ENCODE measurements at regions not wholly inside any gene's neighbourhood (a gene's known extent, or its start where the extent isn't known, plus 50 kb on each side); places are given as distances from the start of the nearest gene placed in this dataset.

DNA sequence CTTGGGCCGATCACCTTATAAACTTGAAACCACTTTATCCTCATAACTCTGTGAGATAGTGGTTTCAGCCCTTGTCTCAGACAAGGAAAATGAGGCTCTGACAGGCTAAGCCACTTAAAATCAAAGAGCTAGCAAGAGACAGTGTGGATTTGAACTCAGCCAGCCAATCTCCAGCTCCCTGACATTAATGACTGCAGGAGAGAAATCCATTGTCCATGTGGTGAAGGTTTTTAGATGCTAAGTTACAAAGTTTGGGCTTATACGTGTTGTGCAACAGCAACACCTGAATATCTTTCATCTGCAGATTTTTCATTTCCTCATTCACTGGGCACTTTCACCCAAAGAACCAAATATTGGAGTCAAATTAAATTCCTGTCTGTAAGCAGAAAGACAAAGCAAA is 501.3 kb downstream of the GRIN2A start:
- DNase-seq (ENCODE audit: low read depth) = no peak

DNA sequence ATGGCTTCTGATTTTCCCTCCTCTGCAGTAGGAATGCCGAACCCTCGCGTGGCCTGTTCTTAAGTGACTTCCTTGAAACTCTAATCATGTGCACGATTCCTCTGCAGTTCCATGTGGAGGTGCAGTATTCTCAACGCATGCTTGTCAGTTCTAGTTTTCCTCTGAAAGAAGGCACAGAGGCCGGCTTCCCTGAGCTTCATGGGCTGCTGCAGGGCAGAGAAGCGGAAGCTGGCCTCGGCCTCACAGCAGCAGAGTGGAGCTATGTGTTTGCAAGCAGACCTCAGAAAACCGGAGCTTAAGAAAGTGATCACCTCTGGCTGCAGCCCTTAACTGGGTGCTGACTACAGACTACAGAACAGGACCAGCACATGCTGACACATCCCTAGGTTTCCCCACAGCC is 500.7 kb downstream of the GRIN2A start:
- no peak for DNase-seq (ENCODE audit: low read depth)

DNA sequence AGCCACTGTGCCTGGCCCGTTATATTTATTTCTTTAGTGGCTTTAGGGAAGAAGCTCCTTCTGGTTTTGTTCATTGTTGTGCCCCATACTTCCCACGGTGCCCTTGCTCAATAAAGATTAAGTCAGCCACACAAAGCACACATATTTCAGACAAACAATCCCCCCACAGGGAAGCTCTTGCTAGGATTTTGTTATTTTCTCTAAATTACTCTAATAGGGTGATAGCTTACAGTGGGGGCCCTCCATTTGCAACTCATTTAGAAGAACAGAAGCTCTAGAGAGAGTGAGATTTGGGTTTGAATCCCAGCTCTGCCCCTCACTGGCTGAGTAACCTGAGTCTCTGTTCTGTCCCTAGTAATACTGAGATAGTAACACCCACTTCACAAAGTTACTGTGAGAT is 499.9 kb downstream of the GRIN2A start:
- no peak for DNase-seq (ENCODE audit: low read depth)

DNA sequence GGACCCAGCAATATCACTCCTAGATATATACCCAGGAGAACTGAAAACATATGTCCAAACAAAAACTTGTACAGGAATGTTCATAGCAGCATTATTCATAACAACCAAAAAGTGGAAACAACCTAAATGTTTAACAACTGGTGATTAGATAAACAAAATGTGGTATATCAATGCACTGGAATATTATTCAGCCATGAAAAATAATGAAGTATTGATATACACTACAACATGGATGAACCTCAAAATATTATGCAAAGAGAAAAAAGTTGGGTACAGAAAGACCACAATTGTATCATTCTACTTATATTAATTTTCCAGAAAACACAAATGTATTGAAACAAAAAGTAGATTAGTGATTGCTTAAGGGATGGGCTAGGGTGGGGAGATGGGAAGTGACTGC is 498.6 kb downstream of the GRIN2A start:
- DNase-seq (ENCODE audit: low read depth) = no peak

DNA sequence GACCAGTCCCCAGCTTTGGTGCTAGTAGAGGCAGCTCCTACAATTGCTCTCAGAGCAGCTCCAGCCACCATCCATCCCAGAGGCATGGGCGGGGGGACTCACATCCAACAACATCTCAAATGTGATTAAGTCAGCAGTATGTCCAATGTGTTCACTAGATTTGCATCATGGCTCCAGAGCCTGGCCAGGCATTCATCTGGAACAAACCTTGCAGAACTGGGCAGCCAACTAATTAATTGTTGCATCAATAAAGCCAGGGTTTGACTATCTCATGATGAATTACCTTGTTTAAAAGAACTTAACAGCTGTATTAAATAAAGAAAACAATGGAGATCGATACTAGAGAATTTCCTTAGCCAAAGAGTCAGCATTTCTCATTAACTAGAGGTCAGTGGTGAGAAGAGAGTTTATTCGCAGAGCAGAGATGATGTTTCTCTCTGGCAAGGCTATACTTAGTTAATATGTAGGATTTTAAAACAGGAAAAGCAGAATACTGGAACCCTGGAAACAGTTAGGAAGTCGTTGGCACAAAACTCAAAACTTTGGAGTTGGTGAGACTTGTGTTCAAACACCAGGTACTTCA is 494.4 kb downstream of the GRIN2A start:
- DNase-seq (ENCODE audit: low read depth) = no peak

DNA sequence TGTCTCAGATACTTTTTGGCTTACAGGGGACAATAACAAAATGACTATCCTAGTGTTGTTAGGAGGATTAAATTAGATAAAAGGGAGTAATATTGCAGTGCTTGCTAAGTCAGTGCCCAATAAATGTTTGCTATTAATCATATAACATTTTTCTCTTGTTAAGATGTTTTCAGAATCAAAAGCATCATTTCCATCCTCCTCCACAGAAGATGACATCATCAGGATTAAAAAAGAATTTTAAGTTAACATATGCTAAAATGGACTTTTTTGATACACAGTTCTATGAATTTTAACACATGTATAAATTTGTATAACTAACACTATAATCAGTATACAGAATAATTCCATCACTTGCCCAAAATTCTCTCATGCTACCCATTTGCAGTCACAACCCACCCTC is 492.6 kb downstream of the GRIN2A start:
- no peak for DNase-seq (ENCODE audit: low read depth)

DNA sequence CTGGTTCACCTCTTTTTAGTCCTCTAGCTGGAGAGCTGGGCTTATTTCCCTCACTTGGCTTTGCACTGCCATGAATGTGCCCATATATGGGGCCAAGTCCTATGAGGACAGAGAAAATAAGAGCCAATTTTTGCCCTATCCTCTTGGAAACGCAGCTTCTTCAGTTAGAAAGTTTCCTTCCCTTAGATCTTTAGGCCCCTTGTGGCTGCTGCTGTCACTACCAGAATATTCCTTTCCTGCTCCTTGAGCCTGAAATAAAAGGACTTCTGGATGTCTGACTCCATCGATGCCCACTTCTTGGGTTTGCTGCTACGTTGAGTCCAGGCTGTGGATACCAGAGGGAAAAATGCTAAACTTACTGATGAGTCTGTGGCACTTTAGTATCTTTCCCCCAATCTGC is 487.1 kb downstream of the GRIN2A start:
- DNase-seq (ENCODE audit: low read depth) = no peak

Data from M059J (cell line).